IMR-90 (cell line): ENCODE measurements at regions not wholly inside any gene's neighbourhood (a gene's known extent, or its start where the extent isn't known, plus 50 kb on each side); places are given as distances from the start of the nearest gene placed in this dataset.
"Not testable (repeated sequence)": the region's sequence is repeated elsewhere in the genome, so short reads cannot be mapped to it uniquely, and the experiment has no call there.

ENCODE experiments used
- ATAC-seq: fragments of 200-7000 bp; cut with Tn5 transposase; 2 replicates; pipeline ENCODE4 v1.9.1; 2020; ENCODE audit warnings: low read depth, mild to moderate bottlenecking, moderate library complexity
- BruUV-seq: library from RNA; stranded (reverse); fragments of 400-500 nt; replicated peaks from 2 replicates; lab custom pipeline; 2021; lab: Mats Ljungman, UMichigan
- CTCF ChIA-PET: fragments of 300-600 bp; formaldehyde crosslinking; extraction: SDS; loops from one replicate; lab custom pipeline; 2021; ENCODE audit warnings: antibody characterized with exemption; lab: Yijun Ruan, JAX
- POLR2A ChIA-PET: fragments of 300-600 bp; sonication (Branson Sonifier 250); formaldehyde crosslinking; loops from one replicate; lab custom pipeline; 2022; ENCODE audit warnings: antibody characterized with exemption; ENCODE audit not compliant: unreplicated experiment; lab: Charles Lee
- DNase-seq: peaks from one replicate; pipeline ENCODE4 v3.0.0; 2013
- H2AFZ ChIP-seq: replicated peaks from 2 replicates; pipeline ENCODE3; 2013; ENCODE audit warnings: low read length, mild to moderate bottlenecking; ENCODE audit not compliant: poor library complexity
- H2AK5ac ChIP-seq: 2 replicates; pipeline ENCODE4 v1.6.1; 2013; ENCODE audit warnings: low read depth, low read length, inconsistent platforms
- H2AK9ac ChIP-seq: replicated peaks from 2 replicates; pipeline ENCODE3; 2013; ENCODE audit warnings: mild to moderate bottlenecking, low read depth, low read length, moderate library complexity; ENCODE audit not compliant: poor library complexity
- H2BK120ac ChIP-seq: 2 replicates; pipeline ENCODE4 v1.6.1; 2013; ENCODE audit warnings: low read depth, low read length, inconsistent platforms
- H2BK15ac ChIP-seq: 3 replicates; pipeline ENCODE4 v1.6.1; 2013; ENCODE audit warnings: low read depth, low read length, inconsistent platforms
- H2BK20ac ChIP-seq: 2 replicates; pipeline ENCODE4 v1.6.1; 2013; ENCODE audit warnings: low read depth, mild to moderate bottlenecking, inconsistent platforms, low read length, moderate library complexity
- H2BK5ac ChIP-seq: 2 replicates; pipeline ENCODE4 v1.6.1; 2013; ENCODE audit warnings: mild to moderate bottlenecking, low read depth, low read length, inconsistent platforms; ENCODE audit not compliant: poor library complexity, severe bottlenecking
- H3K14ac ChIP-seq: replicated peaks from 2 replicates; pipeline ENCODE4 v1.6.1; 2013; ENCODE audit warnings: low read depth, low read length, inconsistent platforms
- H3K18ac ChIP-seq: 2 replicates; pipeline ENCODE4 v1.6.1; 2013; ENCODE audit warnings: low read depth, low read length, control low read depth
- H3K23ac ChIP-seq: 2 replicates; pipeline ENCODE4 v1.6.1; 2013; ENCODE audit warnings: low read depth, low read length, inconsistent platforms
- H3K27ac ChIP-seq: 2 replicates; pipeline ENCODE4 v1.5.1; 2013; ENCODE audit warnings: mild to moderate bottlenecking, control low read depth, low read length; ENCODE audit not compliant: insufficient read depth
- H3K27me3 ChIP-seq: 2 replicates; pipeline ENCODE4 v1.6.1; 2013; ENCODE audit warnings: low read length; ENCODE audit not compliant: control insufficient read depth, insufficient read depth
- H3K36me3 ChIP-seq: 2 replicates; pipeline ENCODE4 v1.6.1; 2013; ENCODE audit warnings: low read length, mixed read lengths; ENCODE audit not compliant: control insufficient read depth, insufficient read depth
- H3K4ac ChIP-seq: 2 replicates; pipeline ENCODE4 v1.6.1; 2013; ENCODE audit warnings: low read depth, low read length, inconsistent platforms
- H3K4me1 ChIP-seq: 2 replicates; pipeline ENCODE4 v1.6.1; 2013; ENCODE audit warnings: low read length, mixed read lengths; ENCODE audit not compliant: control insufficient read depth, insufficient read depth
- H3K4me2 ChIP-seq: 2 replicates; pipeline ENCODE4 v1.6.1; 2013; ENCODE audit warnings: low read depth, mild to moderate bottlenecking, control low read depth, low read length, moderate library complexity
- H3K4me3 ChIP-seq: 2 replicates; pipeline ENCODE4 v1.5.1; 2013; ENCODE audit warnings: low read depth, mild to moderate bottlenecking, control low read depth, low read length, moderate library complexity; ENCODE audit not compliant: insufficient read depth
- H3K56ac ChIP-seq: 2 replicates; pipeline ENCODE4 v1.6.1; 2013; ENCODE audit warnings: low read length, inconsistent platforms; ENCODE audit not compliant: insufficient read depth; ENCODE audit errors: extremely low read depth
- H3K79me1 ChIP-seq, 2 experiments: 2 replicates each; pipeline ENCODE4 v1.6.1; 2013; ENCODE audit warnings: low read length in 2 of 2, inconsistent platforms in 1 of 2, low read depth in 1 of 2
- H3K9ac ChIP-seq: 2 replicates; pipeline ENCODE4 v1.6.1; 2013; ENCODE audit warnings: low read depth, low read length, control low read depth
- H3K9me1 ChIP-seq: 2 replicates; pipeline ENCODE4 v1.6.1; 2013; ENCODE audit warnings: low read length, inconsistent platforms; ENCODE audit not compliant: insufficient read depth
- H3K9me3 ChIP-seq: 2 replicates; pipeline ENCODE4 v1.6.1; 2013; ENCODE audit warnings: low read length; ENCODE audit not compliant: control insufficient read depth, insufficient read depth
- H4K20me1 ChIP-seq: 2 replicates; pipeline ENCODE4 v1.6.1; 2013; ENCODE audit warnings: low read length, inconsistent platforms; ENCODE audit not compliant: insufficient read depth
- H4K5ac ChIP-seq: 2 replicates; pipeline ENCODE4 v1.6.1; 2013; ENCODE audit warnings: mild to moderate bottlenecking, low read depth, low read length, control low read depth
- H4K8ac ChIP-seq, 2 experiments: 2 replicates each; pipeline ENCODE4 v1.6.1; 2013; ENCODE audit warnings: low read depth in 2 of 2, low read length in 2 of 2, control low read depth in 1 of 2, inconsistent platforms in 1 of 2
- H4K91ac ChIP-seq: 2 replicates; pipeline ENCODE4 v1.6.1; 2013; ENCODE audit warnings: low read depth, low read length, inconsistent platforms; ENCODE audit not compliant: insufficient read depth
- MAFK ChIP-seq: IDR thresholded peaks from 2 replicates; pipeline ENCODE4 v1.6.1; 2012; ENCODE audit warnings: low read depth, low read length, improper control_type of control experiment
- MXI1 ChIP-seq: IDR thresholded peaks from 2 replicates; pipeline ENCODE4 v1.6.1; 2012; ENCODE audit warnings: low read depth, mild to moderate bottlenecking, low read length, moderate library complexity, borderline replicate concordance
- RCOR1 ChIP-seq: IDR thresholded peaks from 2 replicates; pipeline ENCODE4 v1.6.1; 2012; ENCODE audit warnings: mild to moderate bottlenecking, low read length, improper control_type of control experiment; ENCODE audit not compliant: insufficient replicate concordance
- WGBS, 2 experiments: methylation state at CpG; one replicate each; pipeline versions ENCODE4 v1.1.5 to v1.1.7; 2013; ENCODE audit warnings: missing lambda C conversion rate in 2 of 2; ENCODE audit not compliant: insufficient read length in 1 of 2; ENCODE audit errors: extremely low coverage in 2 of 2; 5-methylcytosine and 5-hydroxymethylcytosine counted together
- dilution Hi-C: fragments of 300-500 bp; cut with HindIII; formaldehyde crosslinking; loops from one replicate; pipeline ENCODE4 v1.14.3; 2018; ENCODE audit warnings: low sequenced_read_pairs; ENCODE audit not compliant: unreplicated experiment
- in situ Hi-C: fragments of 300-500 bp; cut with MboI; formaldehyde crosslinking; loops from 3 replicates; pipeline ENCODE4 v1.14.3; 2019; ENCODE audit warnings: low sequenced_read_pairs, inconsistent platforms, mixed read lengths
- intact Hi-C: fragments of 100-400 bp; cut with micrococcal nuclease; formaldehyde crosslinking; loops from 2 replicates; pipeline ENCODE4 v1.10.0; 2022

DNA sequence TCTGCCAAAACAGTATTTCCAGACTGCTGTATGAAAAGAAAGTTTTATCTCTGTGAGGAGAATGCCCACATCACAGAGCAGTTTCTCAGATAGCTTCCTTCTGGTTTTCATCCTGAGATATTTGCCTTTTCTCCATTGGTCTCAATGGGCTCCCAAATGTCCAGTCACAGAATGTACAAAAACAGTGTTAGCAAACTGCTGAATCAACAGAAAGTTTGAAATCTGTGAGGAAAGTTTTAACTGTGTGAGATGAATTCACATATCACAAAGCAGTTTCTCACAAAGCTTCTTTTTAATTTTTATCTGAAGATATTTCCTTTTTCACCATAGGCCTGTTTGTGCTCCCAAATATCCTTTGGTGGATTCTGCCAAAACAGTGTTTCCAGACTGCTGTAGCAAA is 207.2 kb upstream of the TRIM48 start:
- no peak overlapping the region for H3K14ac ChIP-seq
- dilution Hi-C loops (no loop called here), intact Hi-C loops (no loop called here), in situ Hi-C loops (no loop called here)
- H3K36me3 ChIP-seq: no peaks in the 10 kb centered on the region
- no peak overlapping the region for H3K4me2 ChIP-seq
- H2BK15ac ChIP-seq: no peak overlapping the region
- H3K4ac ChIP-seq: no peak overlapping the region
- no peak overlapping the region for H4K91ac ChIP-seq
- no TSS peak for BruUV-seq
- H3K9me1 ChIP-seq: no peaks in the 10 kb centered on the region
- no peak overlapping the region for H3K27ac ChIP-seq
- no peak overlapping the region for H2AFZ ChIP-seq
- H4K5ac ChIP-seq: no peak overlapping the region
- no peak overlapping the region for H2BK5ac ChIP-seq
- DNase-seq (no peak), ATAC-seq (no peak)
- no peak overlapping the region for H3K9ac ChIP-seq
- H3K4me1 ChIP-seq: no peaks in the 10 kb centered on the region
- no peaks in the 10 kb centered on the region; the same call in 1 of the 2 replicates for H3K9me3 ChIP-seq
- H4K20me1 ChIP-seq: no peaks in the 10 kb centered on the region
- H3K56ac ChIP-seq: no peak overlapping the region
- H4K8ac ChIP-seq: no peak overlapping the region
- no peak overlapping the region for H2BK20ac ChIP-seq
- no peak overlapping the region for H2AK5ac ChIP-seq
- H3K18ac ChIP-seq: no peak overlapping the region
- H2BK120ac ChIP-seq: no peak overlapping the region
- no peaks in the 10 kb centered on the region for H3K79me1 ChIP-seq
- H3K4me3 ChIP-seq: no peak overlapping the region
- H3K27me3 ChIP-seq: no peaks in the 10 kb centered on the region
- ChIA-PET CTCF (no interaction called here), POLR2A (no interaction called here)
- TF ChIP-seq MAFK (peak; percentile 73), RCOR1 (no peak), MXI1 (no peak)
- H3K23ac ChIP-seq: no peak overlapping the region
- H2AK9ac ChIP-seq: no peak overlapping the region

DNA sequence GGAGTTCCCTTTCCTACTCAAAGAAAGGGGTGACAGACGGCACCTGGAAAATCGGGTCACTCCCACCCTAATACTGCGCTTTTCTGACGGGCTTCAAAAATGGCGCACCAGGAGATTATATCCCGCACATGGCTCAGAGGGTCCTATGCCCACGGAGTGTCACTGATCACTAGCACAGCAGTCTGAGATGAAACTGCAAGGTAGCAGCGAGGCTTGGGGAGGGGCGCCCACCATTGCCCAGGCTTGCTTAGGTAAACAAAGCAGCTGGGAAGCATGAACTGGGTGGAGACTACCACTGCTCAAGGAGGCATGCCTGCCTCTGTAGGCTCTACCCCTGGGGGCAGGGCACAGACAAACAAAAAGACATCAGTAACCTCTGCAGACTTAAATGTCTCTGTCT is 177.4 kb upstream of the TRIM48 start:
- H4K91ac ChIP-seq, H4K8ac ChIP-seq, H4K5ac ChIP-seq, CTCF ChIA-PET, BruUV-seq, H2BK15ac ChIP-seq, H3K18ac ChIP-seq, H2BK120ac ChIP-seq, H2AFZ ChIP-seq, H3K9ac ChIP-seq, H3K79me1 ChIP-seq, H3K9me3 ChIP-seq, dilution Hi-C loops, H3K9me1 ChIP-seq, H3K4ac ChIP-seq, H3K36me3 ChIP-seq, H3K56ac ChIP-seq, H2AK5ac ChIP-seq, H3K4me1 ChIP-seq, in situ Hi-C loops, POLR2A ChIA-PET, H3K4me3 ChIP-seq, H2BK20ac ChIP-seq, H3K27me3 ChIP-seq, H3K27ac ChIP-seq, ATAC-seq, H4K20me1 ChIP-seq, H2BK5ac ChIP-seq, H3K23ac ChIP-seq, H3K4me2 ChIP-seq, DNase-seq, H3K14ac ChIP-seq, intact Hi-C loops, H2AK9ac ChIP-seq: not testable (repeated sequence)
- WGBS, 2 experiments: no CpG with 5 or more reads among the region's 9 CpGs
